OCI-LY1 (cell line): ENCODE measurements at regions not wholly inside any gene's neighbourhood (a gene's known extent, or its start where the extent isn't known, plus 50 kb on each side); places are given as distances from the start of the nearest gene placed in this dataset.

Experiments
- H2AFZ ChIP-seq: fragments of 200-600 bp; sonication (generic), shearing (Covaris generic); 2 replicates; pipeline ENCODE4 v1.6.0; 2014; ENCODE audit warnings: antibody characterized with exemption, mild to moderate bottlenecking, low read length
- H3F3A ChIP-seq: fragments of 200-600 bp; sonication (generic), shearing (Covaris generic); 2 replicates; pipeline ENCODE4 v1.6.0; 2014; ENCODE audit warnings: mild to moderate bottlenecking, antibody characterized with exemption, low read length, moderate library complexity; ENCODE audit not compliant: insufficient read depth
- H3K27ac ChIP-seq: fragments of 200-600 bp; sonication (generic); 2 replicates; pipeline ENCODE4 v1.5.1; 2014; ENCODE audit warnings: low read length, mixed run types, mild to moderate bottlenecking, low read depth; ENCODE audit not compliant: poor library complexity, severe bottlenecking
- H3K27me3 ChIP-seq: fragments of 200-600 bp; sonication (generic); 2 replicates; pipeline ENCODE4 v1.6.0; 2014; ENCODE audit warnings: antibody characterized with exemption, mild to moderate bottlenecking, low read length, moderate library complexity; ENCODE audit not compliant: insufficient read depth
- H3K36me3 ChIP-seq: fragments of 200-600 bp; sonication (generic); 2 replicates; pipeline ENCODE4 v1.6.1; 2014; ENCODE audit warnings: mild to moderate bottlenecking, antibody characterized with exemption, low read length, moderate library complexity, mixed read lengths; ENCODE audit not compliant: insufficient read depth
- H3K4me1 ChIP-seq: fragments of 200-600 bp; sonication (generic); 2 replicates; pipeline ENCODE4 v1.5.1; 2014; ENCODE audit warnings: mild to moderate bottlenecking, low read length, moderate library complexity; ENCODE audit not compliant: insufficient read depth, severe bottlenecking
- H3K4me2 ChIP-seq: fragments of 200-600 bp; sonication (generic), shearing (Covaris generic); 2 replicates; pipeline ENCODE4 v1.6.1; 2014; ENCODE audit warnings: low read length
- H3K4me3 ChIP-seq: fragments of 200-600 bp; sonication (generic); 2 replicates; pipeline ENCODE4 v1.5.1; 2014; ENCODE audit warnings: low read length, low read depth, mild to moderate bottlenecking, mixed read lengths; ENCODE audit not compliant: poor library complexity, severe bottlenecking
- H3K79me2 ChIP-seq: fragments of 200-600 bp; shearing (Covaris generic); 2 replicates; pipeline ENCODE4 v1.6.1; 2016; ENCODE audit warnings: mixed run types, low read length, mixed read lengths; ENCODE audit not compliant: insufficient read depth
- H3K9ac ChIP-seq: fragments of 200-600 bp; sonication (generic), shearing (Covaris generic); 2 replicates; pipeline ENCODE4 v1.6.1; 2014; ENCODE audit warnings: mild to moderate bottlenecking, low read length, mixed read lengths
- H3K9me2 ChIP-seq: fragments of 200-600 bp; sonication (generic), shearing (Covaris generic); 2 replicates; pipeline ENCODE4 v1.6.1; 2014; ENCODE audit warnings: low read depth, mild to moderate bottlenecking, low read length, mixed read lengths
- H3K9me3 ChIP-seq: fragments of 200-600 bp; shearing (Covaris generic); 2 replicates; pipeline ENCODE4 v1.6.1; 2014; ENCODE audit warnings: low read length, mixed read lengths
- H4K20me1 ChIP-seq: fragments of 200-600 bp; sonication (generic), shearing (Covaris generic); 2 replicates; pipeline ENCODE4 v1.6.0; 2016; ENCODE audit warnings: mild to moderate bottlenecking, low read length; ENCODE audit not compliant: insufficient read depth
- EZH2 ChIP-seq: fragments of 200-600 bp; sonication (generic), shearing (Covaris generic); IDR thresholded peaks from 2 replicates; pipeline ENCODE4 v1.8.0; 2017; ENCODE audit warnings: borderline replicate concordance, mixed run types, mild to moderate bottlenecking, antibody characterized with exemption, low read length, moderate library complexity, mixed read lengths
- TF ChIP-seq, protein P1 (sequence below): fragments of 200-600 bp; sonication (generic), shearing (Covaris generic); IDR thresholded peaks from 2 replicates; pipeline ENCODE4 v1.5.1; 2017; ENCODE audit warnings: mild to moderate bottlenecking, antibody characterized with exemption, low read length, moderate library complexity, mixed read lengths

- H3K9ac ChIP-seq = peak overlapping the region; percentile 79
- peak overlapping the region; percentile 100 for H3K27ac ChIP-seq
These were observed 287.1 kb downstream of the LPIN1 start for GRCh38 chr2:12033494-12033893.

DNA sequence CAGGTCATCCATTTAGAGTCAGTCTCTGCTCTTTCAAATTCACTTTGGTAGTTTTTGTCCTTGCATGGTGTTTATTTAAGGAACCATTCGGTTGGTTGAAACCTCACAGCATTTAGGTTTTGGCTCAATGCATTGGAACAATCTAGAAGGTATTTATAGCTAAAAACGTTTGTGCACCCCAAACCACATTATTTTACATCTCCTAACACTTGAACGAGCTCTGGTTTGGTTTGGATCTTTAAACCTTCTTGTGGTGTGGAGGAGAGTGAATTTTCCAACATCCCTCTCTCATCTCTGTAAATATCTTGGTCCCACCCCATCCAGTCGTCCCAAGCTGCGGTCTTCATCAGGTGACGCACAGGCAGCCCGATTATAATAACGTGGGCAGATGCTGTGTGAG is 287.9 kb downstream of the LPIN1 start:
- Histone ChIP-seq H3K27ac (peak overlapping the region; percentile 100), H3K9me2 (no peaks in the 10 kb centered on the region), H3K4me3 (peak overlapping the region; percentile 45), H3K4me2 (peak overlapping the region; percentile 57), H3K79me2 (no peaks in the 10 kb centered on the region), H3K9me3 (peaks cover 5% of the 10 kb centered on the region; the same call in 1 of the 2 replicates), H2AFZ (no peak overlapping the region), H3K9ac (peak overlapping the region; percentile 79), H4K20me1 (no peaks in the 10 kb centered on the region), H3F3A (no peaks in the 10 kb centered on the region), H3K4me1 (peaks cover 81% of the 10 kb centered on the region), H3K27me3 (no peaks in the 10 kb centered on the region), H3K36me3 (peaks cover 7% of the 10 kb centered on the region; the same call in 1 of the 2 replicates)
- no peak for TF ChIP-seq EZH2
- TF ChIP-seq, protein P1, sequence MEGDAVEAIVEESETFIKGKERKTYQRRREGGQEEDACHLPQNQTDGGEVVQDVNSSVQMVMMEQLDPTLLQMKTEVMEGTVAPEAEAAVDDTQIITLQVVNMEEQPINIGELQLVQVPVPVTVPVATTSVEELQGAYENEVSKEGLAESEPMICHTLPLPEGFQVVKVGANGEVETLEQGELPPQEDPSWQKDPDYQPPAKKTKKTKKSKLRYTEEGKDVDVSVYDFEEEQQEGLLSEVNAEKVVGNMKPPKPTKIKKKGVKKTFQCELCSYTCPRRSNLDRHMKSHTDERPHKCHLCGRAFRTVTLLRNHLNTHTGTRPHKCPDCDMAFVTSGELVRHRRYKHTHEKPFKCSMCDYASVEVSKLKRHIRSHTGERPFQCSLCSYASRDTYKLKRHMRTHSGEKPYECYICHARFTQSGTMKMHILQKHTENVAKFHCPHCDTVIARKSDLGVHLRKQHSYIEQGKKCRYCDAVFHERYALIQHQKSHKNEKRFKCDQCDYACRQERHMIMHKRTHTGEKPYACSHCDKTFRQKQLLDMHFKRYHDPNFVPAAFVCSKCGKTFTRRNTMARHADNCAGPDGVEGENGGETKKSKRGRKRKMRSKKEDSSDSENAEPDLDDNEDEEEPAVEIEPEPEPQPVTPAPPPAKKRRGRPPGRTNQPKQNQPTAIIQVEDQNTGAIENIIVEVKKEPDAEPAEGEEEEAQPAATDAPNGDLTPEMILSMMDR = no peak

More at GRCh38 chr2:12033494-12033893, 287.1 kb downstream of the LPIN1 start:
- Histone ChIP-seq H4K20me1 (no peaks in the 10 kb centered on the region), H3K36me3 (peaks cover 2% of the 10 kb centered on the region; the same call in 1 of the 2 replicates), H3F3A (no peaks in the 10 kb centered on the region), H3K4me1 (peaks cover 81% of the 10 kb centered on the region), H3K27me3 (no peaks in the 10 kb centered on the region), H3K4me3 (peak overlapping the region; percentile 45), H3K4me2 (peak overlapping the region; percentile 57), H2AFZ (no peak overlapping the region), H3K79me2 (no peaks in the 10 kb centered on the region), H3K9me3 (peaks cover 4% of the 10 kb centered on the region; the same call in 1 of the 2 replicates), H3K9me2 (no peaks in the 10 kb centered on the region)
- TF ChIP-seq, protein P1 = no peak
- no peak for TF ChIP-seq EZH2

GRCh38 chr2:12035029-12035720 is 288.7 kb downstream of the LPIN1 start:
- no peaks in the 10 kb centered on the region for H3K27me3 ChIP-seq
- H3K79me2 ChIP-seq = no peaks in the 10 kb centered on the region
- H3K4me2 ChIP-seq = peak overlapping the region; percentile 57
- H3K27ac ChIP-seq = peak overlapping the region; percentile 100
- TF ChIP-seq EZH2 = no peak
- no peaks in the 10 kb centered on the region for H4K20me1 ChIP-seq
- peaks cover 7% of the 10 kb centered on the region; the same call in 1 of the 2 replicates for H3K36me3 ChIP-seq
- peak overlapping the region; percentile 79 for H3K9ac ChIP-seq
- peak overlapping the region; percentile 1 for H3K4me3 ChIP-seq
- H3K9me2 ChIP-seq = no peaks in the 10 kb centered on the region
- H3K4me1 ChIP-seq = peaks cover 75% of the 10 kb centered on the region
- H3F3A ChIP-seq = no peaks in the 10 kb centered on the region
- no peak overlapping the region for H2AFZ ChIP-seq
- peaks cover 8% of the 10 kb centered on the region; the same call in 1 of the 2 replicates for H3K9me3 ChIP-seq
